Breast epithelium (tissue), 3 donors: ENCODE measurements at regions not wholly inside any gene's neighbourhood (a gene's known extent, or its start where the extent isn't known, plus 50 kb on each side); places are given as distances from the start of the nearest gene placed in this dataset.

ENCODE experiments used
- CTCF ChIP-seq, 3 donors: fragments of 450-650 bp; IDR thresholded peaks; one replicate each; pipeline ENCODE4 v1.5.1; 2016 to 2017; ENCODE audit warnings: antibody characterized with exemption in 3 of 3, mild to moderate bottlenecking in 3 of 3, moderate library complexity in 3 of 3
- POLR2AphosphoS5 ChIP-seq, 3 donors: sonication (generic); formaldehyde crosslinking; IDR thresholded peaks; one replicate each; pipeline ENCODE4 v1.6.1; 2017; ENCODE audit warnings: antibody characterized with exemption in 3 of 3

- no peak for TF ChIP-seq POLR2AphosphoS5 (IDR thresholded peaks at IDR 0.05)
- no peak for TF ChIP-seq CTCF (IDR thresholded peaks at IDR 0.05)
Measured at GRCh38 chr21:35775778-35776544, 284.4 kb downstream of the SETD4 start.
